ENCODE measurements at regions not wholly inside any gene's neighbourhood (a gene's known extent, or its start where the extent isn't known, plus 50 kb on each side); places are given as distances from the start of the nearest gene placed in this dataset.
"Not testable (repeated sequence)": the region's sequence is repeated elsewhere in the genome, so short reads cannot be mapped to it uniquely, and the experiment has no call there.

- Histone ChIP-seq H3K4me1 (ENCODE audit: insufficient read depth, low read length) (no peaks in the 10 kb centered on the region), H2AFZ (ENCODE audit: low read depth, low read length) (no peak overlapping the region), H3K4me3 (ENCODE audit: low read length) (no peak overlapping the region), H3K36me3 (ENCODE audit: insufficient read depth, low read length) (no peaks in the 10 kb centered on the region), H3K27me3 (ENCODE audit: insufficient read depth, low read length) (no peaks in the 10 kb centered on the region), H3K9me3 (ENCODE audit: low read length) (no peaks in the 10 kb centered on the region)
Observed at GRCh38 chr5:82938901-82939725, 138.1 kb downstream of the TMEM167A start.

GRCh38 chr5:82932473-82933220 lies 144.5 kb downstream of the TMEM167A start:
- not testable (repeated sequence) for H3K4me1 ChIP-seq (ENCODE audit: insufficient read depth, low read length); H2AFZ ChIP-seq (ENCODE audit: low read depth, low read length)

GRCh38 chr5:82931110-82931509 lies 146.1 kb downstream of the TMEM167A start:
- Histone ChIP-seq H3K4me3 (ENCODE audit: low read length) (no peak overlapping the region), H3K9me3 (ENCODE audit: low read length) (no peaks in the 10 kb centered on the region), H3K27me3 (ENCODE audit: insufficient read depth, low read length) (no peaks in the 10 kb centered on the region), H3K4me1 (ENCODE audit: insufficient read depth, low read length) (no peaks in the 10 kb centered on the region), H3K36me3 (ENCODE audit: insufficient read depth, low read length) (no peaks in the 10 kb centered on the region), H2AFZ (ENCODE audit: low read depth, low read length) (no peak overlapping the region)

More at GRCh38 chr5:82932473-82933220, 144.5 kb downstream of the TMEM167A start:
- H3K9me3 ChIP-seq (ENCODE audit: low read length); H3K36me3 ChIP-seq (ENCODE audit: insufficient read depth, low read length); H3K4me3 ChIP-seq (ENCODE audit: low read length); H3K27me3 ChIP-seq (ENCODE audit: insufficient read depth, low read length): not testable (repeated sequence)

- Histone ChIP-seq H2AFZ (ENCODE audit: low read depth, low read length) (no peak overlapping the region), H3K27me3 (ENCODE audit: insufficient read depth, low read length) (no peaks in the 10 kb centered on the region), H3K4me3 (ENCODE audit: low read length) (no peak overlapping the region), H3K9me3 (ENCODE audit: low read length) (no peaks in the 10 kb centered on the region), H3K4me1 (ENCODE audit: insufficient read depth, low read length) (peaks cover 4% of the 10 kb centered on the region), H3K36me3 (ENCODE audit: insufficient read depth, low read length) (no peaks in the 10 kb centered on the region)
Observed at GRCh38 chr5:82925061-82925411, 152.2 kb downstream of the TMEM167A start.

GRCh38 chr5:82924226-82925060 lies 152.8 kb downstream of the TMEM167A start:
- Histone ChIP-seq H2AFZ (ENCODE audit: low read depth, low read length) (no peak overlapping the region), H3K36me3 (ENCODE audit: insufficient read depth, low read length) (no peaks in the 10 kb centered on the region), H3K9me3 (ENCODE audit: low read length) (no peaks in the 10 kb centered on the region), H3K4me1 (ENCODE audit: insufficient read depth, low read length) (peaks cover 4% of the 10 kb centered on the region), H3K27me3 (ENCODE audit: insufficient read depth, low read length) (no peaks in the 10 kb centered on the region), H3K4me3 (ENCODE audit: low read length) (no peak overlapping the region)

- Histone ChIP-seq H3K9me3 (ENCODE audit: low read length) (no peaks in the 10 kb centered on the region), H3K36me3 (ENCODE audit: insufficient read depth, low read length) (no peaks in the 10 kb centered on the region), H3K4me3 (ENCODE audit: low read length) (no peak overlapping the region), H3K27me3 (ENCODE audit: insufficient read depth, low read length) (no peaks in the 10 kb centered on the region), H3K4me1 (ENCODE audit: insufficient read depth, low read length) (peaks cover 4% of the 10 kb centered on the region), H2AFZ (ENCODE audit: low read depth, low read length) (peak overlapping the region; percentile 12)
Observed at GRCh38 chr5:82922086-82922734, 155.0 kb downstream of the TMEM167A start.

GRCh38 chr5:82918311-82919031 lies 158.7 kb downstream of the TMEM167A start:
- no peaks in the 10 kb centered on the region for H3K36me3 ChIP-seq (ENCODE audit: insufficient read depth, low read length)
- H2AFZ ChIP-seq (ENCODE audit: low read depth, low read length), result no peak overlapping the region
- H3K4me3 ChIP-seq (ENCODE audit: low read length), result no peak overlapping the region
- H3K9me3 ChIP-seq (ENCODE audit: low read length), result peaks cover 2% of the 10 kb centered on the region
- H3K27me3 ChIP-seq (ENCODE audit: insufficient read depth, low read length), result no peaks in the 10 kb centered on the region
- H3K4me1 ChIP-seq (ENCODE audit: insufficient read depth, low read length), result peaks cover 2% of the 10 kb centered on the region

- H3K36me3 ChIP-seq (ENCODE audit: insufficient read depth, low read length), result no peaks in the 10 kb centered on the region
- H3K4me3 ChIP-seq (ENCODE audit: low read length), result no peak overlapping the region
- peaks cover 2% of the 10 kb centered on the region for H3K9me3 ChIP-seq (ENCODE audit: low read length)
- peaks cover 2% of the 10 kb centered on the region for H3K4me1 ChIP-seq (ENCODE audit: insufficient read depth, low read length)
- H3K27me3 ChIP-seq (ENCODE audit: insufficient read depth, low read length), result no peaks in the 10 kb centered on the region
- H2AFZ ChIP-seq (ENCODE audit: low read depth, low read length), result no peak overlapping the region
Observed at GRCh38 chr5:82917584-82917983, 159.6 kb downstream of the TMEM167A start.

- Histone ChIP-seq H3K27me3 (ENCODE audit: insufficient read depth, low read length) (no peaks in the 10 kb centered on the region), H2AFZ (ENCODE audit: low read depth, low read length) (no peak overlapping the region)
Observed at GRCh38 chr5:82913971-82914370, 163.2 kb downstream of the TMEM167A start.

GRCh38 chr5:82912462-82912861 lies 164.7 kb downstream of the TMEM167A start:
- Histone ChIP-seq H2AFZ (ENCODE audit: low read depth, low read length) (no peak overlapping the region), H3K36me3 (ENCODE audit: insufficient read depth, low read length) (no peaks in the 10 kb centered on the region), H3K27me3 (ENCODE audit: insufficient read depth, low read length) (no peaks in the 10 kb centered on the region), H3K4me1 (ENCODE audit: insufficient read depth, low read length) (no peaks in the 10 kb centered on the region), H3K4me3 (ENCODE audit: low read length) (no peak overlapping the region), H3K9me3 (ENCODE audit: low read length) (peaks cover 2% of the 10 kb centered on the region)

More at GRCh38 chr5:82913971-82914370, 163.2 kb downstream of the TMEM167A start:
- no peaks in the 10 kb centered on the region for H3K4me1 ChIP-seq (ENCODE audit: insufficient read depth, low read length)
- H3K36me3 ChIP-seq (ENCODE audit: insufficient read depth, low read length), result no peaks in the 10 kb centered on the region
- no peak overlapping the region for H3K4me3 ChIP-seq (ENCODE audit: low read length)
- H3K9me3 ChIP-seq (ENCODE audit: low read length), result peaks cover 2% of the 10 kb centered on the region

GRCh38 chr5:82911910-82912309 lies 165.3 kb downstream of the TMEM167A start:
- no peaks in the 10 kb centered on the region for H3K27me3 ChIP-seq (ENCODE audit: insufficient read depth, low read length)
- H3K9me3 ChIP-seq (ENCODE audit: low read length), result peaks cover under 1% of the 10 kb centered on the region
- no peaks in the 10 kb centered on the region for H3K36me3 ChIP-seq (ENCODE audit: insufficient read depth, low read length)
- H3K4me1 ChIP-seq (ENCODE audit: insufficient read depth, low read length), result no peaks in the 10 kb centered on the region
- H3K4me3 ChIP-seq (ENCODE audit: low read length), result no peak overlapping the region
- H2AFZ ChIP-seq (ENCODE audit: low read depth, low read length), result no peak overlapping the region

GRCh38 chr5:82910905-82911304 lies 166.3 kb downstream of the TMEM167A start:
- no peak overlapping the region for H3K4me3 ChIP-seq (ENCODE audit: low read length)
- no peaks in the 10 kb centered on the region for H3K36me3 ChIP-seq (ENCODE audit: insufficient read depth, low read length)
- no peak overlapping the region for H2AFZ ChIP-seq (ENCODE audit: low read depth, low read length)
- H3K9me3 ChIP-seq (ENCODE audit: low read length), result no peaks in the 10 kb centered on the region
- H3K27me3 ChIP-seq (ENCODE audit: insufficient read depth, low read length), result no peaks in the 10 kb centered on the region
- no peaks in the 10 kb centered on the region for H3K4me1 ChIP-seq (ENCODE audit: insufficient read depth, low read length)

Data from neuron (in vitro differentiated cells).